Transverse colon (tissue), 4 donors: ENCODE measurements at regions not wholly inside any gene's neighbourhood (a gene's known extent, or its start where the extent isn't known, plus 50 kb on each side); places are given as distances from the start of the nearest gene placed in this dataset.
"Not testable (repeated sequence)": the region's sequence is repeated elsewhere in the genome, so short reads cannot be mapped to it uniquely, and the experiment has no call there.

Source experiments
- DNase-seq: peaks from one replicate; pipeline ENCODE4 v3.0.0-alpha.2; 2019
- H3K27ac ChIP-seq, 4 donors: fragments of 200-600 bp; sonication (generic); 2 replicates each; pipeline ENCODE4 v1.5.1; 2016 to 2018; ENCODE audit warnings: inconsistent platforms in 4 of 4
- H3K27me3 ChIP-seq: fragments of 200-600 bp; sonication (generic); 2 replicates; pipeline ENCODE4 v1.5.1; 2017; ENCODE audit warnings: inconsistent platforms
- H3K36me3 ChIP-seq, 4 donors: fragments of 200-600 bp; sonication (generic); 2 replicates each; pipeline ENCODE4 v1.5.1; 2017 to 2019; ENCODE audit warnings: inconsistent platforms in 4 of 4
- H3K4me1 ChIP-seq, 4 donors: fragments of 200-600 bp; sonication (generic); 2 replicates each; pipeline ENCODE4 v1.5.1; 2017 to 2020; ENCODE audit warnings: inconsistent platforms in 4 of 4
- H3K4me3 ChIP-seq, 4 donors: fragments of 200-600 bp; sonication (generic); 1 replicate in 1 of 4; 2 replicates in 3 of 4; pipeline versions ENCODE4 v1.5.1 to v1.6.1; 2017 to 2019; ENCODE audit warnings: inconsistent platforms in 4 of 4
- H3K9me3 ChIP-seq, 2 donors: fragments of 200-600 bp; sonication (generic); 2 replicates each; pipeline ENCODE4 v1.5.1; 2017 to 2019; ENCODE audit warnings: inconsistent platforms in 2 of 2
- CTCF ChIP-seq, 5 experiments: fragments of 200-600 bp in 3 of 5; fragments of 450-650 bp in 2 of 5; sonication (generic) in 3 of 5; IDR thresholded peaks; 1 replicate in 2 of 5; 2 replicates in 3 of 5; pipeline ENCODE4 v1.5.1; 2016 to 2017; ENCODE audit warnings: antibody characterized with exemption in 5 of 5, inconsistent platforms in 3 of 5, mild to moderate bottlenecking in 2 of 5, moderate library complexity in 1 of 5
- EP300 ChIP-seq: sonication (generic); formaldehyde crosslinking; IDR thresholded peaks from one replicate; pipeline ENCODE4 v1.6.1; 2017; ENCODE audit warnings: antibody characterized with exemption, low read depth
- POLR2A ChIP-seq: fragments of 450-650 bp; IDR thresholded peaks from one replicate; pipeline ENCODE4 v1.6.1; 2016; ENCODE audit warnings: antibody characterized with exemption, mild to moderate bottlenecking, moderate library complexity
- POLR2AphosphoS5 ChIP-seq, 3 donors: sonication (generic); formaldehyde crosslinking; IDR thresholded peaks; one replicate each; pipeline ENCODE4 v1.6.1; 2016; ENCODE audit warnings: antibody characterized with exemption in 3 of 3
- WGBS, 2 donors: methylation state at CpG; one replicate each; pipeline ENCODE4 v1.1.5; 2018; ENCODE audit warnings: low coverage in 1 of 2; 5-methylcytosine and 5-hydroxymethylcytosine counted together
- in situ Hi-C, 4 donors: fragments of 200-750 bp; cut with MboI; loops; one replicate each; pipeline versions ENCODE4 v1.15.0 to v1.15.1; 2017; ENCODE audit warnings: low sequenced_read_pairs in 3 of 4, low pct_ligation_motif_present in 1 of 4, low pct_unique_long_range_greater_than_20kb in 1 of 4
- intact Hi-C: fragments of 100-400 bp; cut with DNase I; formaldehyde crosslinking; loops from one replicate; pipeline ENCODE4 v1.15.1; 2023; ENCODE audit warnings: low total_unique reads

DNA sequence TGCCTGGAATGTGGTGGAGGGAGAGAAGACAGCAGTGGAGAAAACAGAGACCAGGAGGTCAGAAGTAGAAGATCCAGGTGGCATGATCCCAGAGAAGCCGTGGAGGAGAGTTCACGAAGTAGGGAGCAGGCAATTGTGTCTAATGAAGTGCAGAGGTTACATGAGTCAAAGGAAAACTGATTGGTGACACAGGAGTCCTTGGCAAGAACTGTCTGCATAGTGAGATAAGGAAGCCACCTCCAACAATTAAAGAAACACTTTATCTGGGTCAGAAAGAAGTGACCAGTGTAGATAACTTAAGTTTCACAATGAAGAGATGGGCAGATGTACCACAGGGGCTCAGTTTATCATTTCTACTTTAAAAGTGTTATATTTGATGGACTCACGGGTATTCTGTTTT lies 57.0 kb upstream of the PTH start:
- Histone ChIP-seq H3K9me3 (no peaks in the 10 kb centered on the region), H3K4me1 (no peaks in the 10 kb centered on the region), H3K4me3 (no peak overlapping the region), H3K27me3 (no peaks in the 10 kb centered on the region), H3K36me3 (no peaks in the 10 kb centered on the region), H3K27ac (no peak overlapping the region)
- TF ChIP-seq POLR2A (no peak), POLR2AphosphoS5 (IDR thresholded peaks at IDR 0.05) (no peak), CTCF (IDR thresholded peaks at IDR 0.05) (no peak), EP300 (no peak)
- WGBS, 2 donors, result 74 to 86% methylated on average over 3 of the region's 3 CpGs
- DNase-seq, result no peak
- intact Hi-C loops, result no loop called here
- in situ Hi-C loops, result no loop called here

- H3K4me1 ChIP-seq, result no peaks in the 10 kb centered on the region
- no peaks in the 10 kb centered on the region for H3K27me3 ChIP-seq
- no peaks in the 10 kb centered on the region for H3K36me3 ChIP-seq
- H3K4me3 ChIP-seq, result no peak overlapping the region
- intact Hi-C loops, result no loop called here
- no peak overlapping the region for H3K27ac ChIP-seq
- no peak for TF ChIP-seq POLR2AphosphoS5 (IDR thresholded peaks at IDR 0.05)
- no peak for TF ChIP-seq CTCF (IDR thresholded peaks at IDR 0.05)
- no peak for TF ChIP-seq POLR2A
- no peak for TF ChIP-seq EP300
- in situ Hi-C loops, result no loop called here
- 78 to 83% methylated on average over 6 of the region's 6 CpGs for WGBS, 2 donors
- peaks cover 2 to 4% of the 10 kb centered on the region in 2 donors for H3K9me3 ChIP-seq
- no peak for DNase-seq
These were observed 56.0 kb upstream of the PTH start for GRCh38 chr11:13551834-13552233.

GRCh38 chr11:13550761-13551160 lies 55.0 kb upstream of the PTH start:
- no peaks in the 10 kb centered on the region for H3K27me3 ChIP-seq
- DNase-seq, result no peak
- peaks cover 11 to 14% of the 10 kb centered on the region in 2 donors for H3K9me3 ChIP-seq
- in situ Hi-C loops, result no loop called here
- no peak overlapping the region for H3K4me3 ChIP-seq
- intact Hi-C loops, result no loop called here
- TF ChIP-seq EP300 (no peak), POLR2AphosphoS5 (IDR thresholded peaks at IDR 0.05) (no peak), POLR2A (no peak), CTCF (IDR thresholded peaks at IDR 0.05) (no peak)
- no peak overlapping the region for H3K27ac ChIP-seq
- whole genome bisulfite sequencing, 2 donors, result 70 to 77% methylated on average over 1 of the region's 1 CpG
- no peaks in the 10 kb centered on the region for H3K4me1 ChIP-seq
- H3K36me3 ChIP-seq, result no peaks in the 10 kb centered on the region

DNA sequence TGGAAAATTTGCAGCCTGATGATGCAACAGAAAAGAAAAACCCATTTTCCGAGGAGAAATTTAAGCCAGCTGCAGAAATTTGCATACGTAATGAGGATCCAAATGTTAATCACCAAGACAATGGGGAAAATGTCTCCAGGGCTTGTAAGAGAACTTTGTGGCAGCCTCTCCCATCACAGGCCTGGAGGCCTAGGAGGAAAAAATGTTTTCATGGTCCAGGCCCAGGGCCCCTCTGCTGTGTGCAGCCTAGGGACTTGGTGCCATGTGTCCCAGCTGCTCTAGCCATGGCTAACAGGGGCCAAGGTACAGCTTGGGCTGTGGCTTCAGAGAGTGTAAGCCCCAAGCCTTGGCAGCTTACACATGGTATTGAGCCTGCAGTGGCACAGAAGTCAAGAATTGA lies 50.3 kb upstream of the PTH start:
- H3K27me3 ChIP-seq, H3K27ac ChIP-seq, in situ Hi-C loops, DNase-seq, H3K4me3 ChIP-seq, H3K4me1 ChIP-seq, H3K36me3 ChIP-seq, intact Hi-C loops: not testable (repeated sequence)
- H3K9me3 ChIP-seq, result peaks cover 11 to 14% of the 10 kb centered on the region in 2 donors
- WGBS, 2 donors, result 91 to 93% methylated on average over 2 of the region's 2 CpGs
